Skeletal muscle tissue (tissue), 3 donors: ENCODE measurements at regions not wholly inside any gene's neighbourhood (a gene's known extent, or its start where the extent isn't known, plus 50 kb on each side); places are given as distances from the start of the nearest gene placed in this dataset.
A peak's percentile ranks its signal among the peaks of the same experiment; 100 is the strongest.

Experiments used
- H3K27ac ChIP-seq: one replicate; pipeline ENCODE4 v1.7.0; 2013; ENCODE audit warnings: mild to moderate bottlenecking, low read depth, low read length, inconsistent platforms
- H3K27me3 ChIP-seq, 3 donors: one replicate each; pipeline ENCODE4 v1.7.0; 2013; ENCODE audit warnings: low read length in 3 of 3; ENCODE audit not compliant: control insufficient read depth in 3 of 3, insufficient read depth in 3 of 3
- H3K36me3 ChIP-seq, 3 donors: one replicate each; pipeline ENCODE4 v1.7.0; 2013; ENCODE audit warnings: low read length in 3 of 3; ENCODE audit not compliant: control insufficient read depth in 3 of 3, insufficient read depth in 3 of 3
- H3K4me1 ChIP-seq, 3 donors: one replicate each; pipeline ENCODE4 v1.7.0; 2013; ENCODE audit warnings: low read length in 3 of 3, mild to moderate bottlenecking in 3 of 3; ENCODE audit not compliant: control insufficient read depth in 3 of 3, insufficient read depth in 3 of 3
- H3K4me3 ChIP-seq, 3 donors: one replicate each; pipeline ENCODE4 v1.7.0; 2013; ENCODE audit warnings: low read length in 3 of 3
- H3K9ac ChIP-seq, 3 donors: one replicate each; pipeline ENCODE4 v1.7.0; 2013; ENCODE audit warnings: low read length in 3 of 3, mild to moderate bottlenecking in 3 of 3, moderate library complexity in 2 of 3, low read depth in 1 of 3
- H3K9me3 ChIP-seq, 3 donors: one replicate each; pipeline ENCODE4 v1.7.0; 2013; ENCODE audit warnings: low read length in 3 of 3; ENCODE audit not compliant: control insufficient read depth in 3 of 3
- donor health status: Osteomylitis.

GRCh38 chr11:15885854-15886253 lies 470.5 kb downstream of the SOX6 start:
- H3K36me3 ChIP-seq, result no peaks in the 10 kb centered on the region
- H3K9me3 ChIP-seq, result no peaks in the 10 kb centered on the region
- no peak overlapping the region for H3K27ac ChIP-seq
- H3K9ac ChIP-seq, result no peak overlapping the region
- H3K4me3 ChIP-seq, result no peak overlapping the region
- H3K27me3 ChIP-seq, result no peaks in the 10 kb centered on the region
- peaks cover 0 to 6% (median 0%) of the 10 kb centered on the region in 3 donors for H3K4me1 ChIP-seq

- peaks cover 0 to 6% (median 0%) of the 10 kb centered on the region in 3 donors for H3K4me1 ChIP-seq
- H3K9ac ChIP-seq, result no peak overlapping the region
- H3K27ac ChIP-seq, result no peak overlapping the region
- no peak overlapping the region for H3K4me3 ChIP-seq
- no peaks in the 10 kb centered on the region for H3K27me3 ChIP-seq
- H3K36me3 ChIP-seq, result no peaks in the 10 kb centered on the region
- H3K9me3 ChIP-seq, result no peaks in the 10 kb centered on the region
These were observed 470.0 kb downstream of the SOX6 start for GRCh38 chr11:15886299-15886698.

- Histone ChIP-seq H3K9me3 (no peaks in the 10 kb centered on the region), H3K36me3 (no peaks in the 10 kb centered on the region), H3K27me3 (no peaks in the 10 kb centered on the region), H3K9ac (no peak overlapping the region), H3K27ac (no peak overlapping the region), H3K4me3 (no peak overlapping the region), H3K4me1 (peaks cover 0 to 6% (median 0%) of the 10 kb centered on the region in 3 donors)
These were observed 469.5 kb downstream of the SOX6 start for GRCh38 chr11:15886866-15887265.

- Histone ChIP-seq H3K4me1 (peaks cover 0 to 8% (median 3%) of the 10 kb centered on the region in 3 donors), H3K9ac (no peak overlapping the region), H3K27ac (no peak overlapping the region), H3K27me3 (no peaks in the 10 kb centered on the region), H3K4me3 (no peak overlapping the region), H3K36me3 (no peaks in the 10 kb centered on the region), H3K9me3 (no peaks in the 10 kb centered on the region)
These were observed 467.6 kb downstream of the SOX6 start for GRCh38 chr11:15888556-15889345.

- Histone ChIP-seq H3K9ac (no peak overlapping the region), H3K4me1 (peaks cover 0 to 8% (median 6%) of the 10 kb centered on the region in 3 donors), H3K9me3 (no peaks in the 10 kb centered on the region), H3K27me3 (no peaks in the 10 kb centered on the region), H3K27ac (no peak overlapping the region), H3K4me3 (no peak overlapping the region), H3K36me3 (no peaks in the 10 kb centered on the region)
These were observed 466.8 kb downstream of the SOX6 start for GRCh38 chr11:15889363-15890030.

GRCh38 chr11:15890031-15890713 lies 466.2 kb downstream of the SOX6 start:
- peaks cover 0 to 8% (median 6%) of the 10 kb centered on the region in 3 donors for H3K4me1 ChIP-seq
- H3K9me3 ChIP-seq, result no peaks in the 10 kb centered on the region
- no peak overlapping the region for H3K4me3 ChIP-seq
- no peaks in the 10 kb centered on the region for H3K36me3 ChIP-seq
- no peaks in the 10 kb centered on the region for H3K27me3 ChIP-seq
- H3K27ac ChIP-seq, result no peak overlapping the region
- no peak overlapping the region for H3K9ac ChIP-seq

DNA sequence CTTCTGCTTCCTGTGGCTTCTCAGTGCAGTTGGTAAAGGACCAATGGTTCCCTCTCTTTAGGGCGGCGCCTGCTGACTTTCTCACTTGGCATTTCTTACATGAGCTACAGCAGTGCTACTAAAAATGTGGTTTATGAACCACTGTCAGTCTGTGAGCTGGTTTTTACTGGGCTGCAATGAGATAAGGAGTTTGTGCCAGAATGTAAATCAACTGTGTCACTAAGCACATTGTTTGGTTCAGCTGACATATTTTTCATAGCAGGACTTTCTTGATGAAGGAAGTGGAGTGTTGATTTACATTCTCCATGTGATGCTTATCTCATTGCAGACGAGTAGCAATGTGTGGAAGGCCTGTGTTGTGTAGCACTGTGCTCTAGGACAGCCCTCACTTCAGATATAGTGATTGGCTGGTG lies 463.3 kb downstream of the SOX6 start:
- no peaks in the 10 kb centered on the region for H3K27me3 ChIP-seq
- no peaks in the 10 kb centered on the region for H3K36me3 ChIP-seq
- no peak overlapping the region for H3K9ac ChIP-seq
- H3K4me3 ChIP-seq, result no peak overlapping the region
- H3K27ac ChIP-seq, result no peak overlapping the region
- H3K4me1 ChIP-seq, result peaks cover 7 to 27% (median 25%) of the 10 kb centered on the region in 3 donors
- no peaks in the 10 kb centered on the region for H3K9me3 ChIP-seq

DNA sequence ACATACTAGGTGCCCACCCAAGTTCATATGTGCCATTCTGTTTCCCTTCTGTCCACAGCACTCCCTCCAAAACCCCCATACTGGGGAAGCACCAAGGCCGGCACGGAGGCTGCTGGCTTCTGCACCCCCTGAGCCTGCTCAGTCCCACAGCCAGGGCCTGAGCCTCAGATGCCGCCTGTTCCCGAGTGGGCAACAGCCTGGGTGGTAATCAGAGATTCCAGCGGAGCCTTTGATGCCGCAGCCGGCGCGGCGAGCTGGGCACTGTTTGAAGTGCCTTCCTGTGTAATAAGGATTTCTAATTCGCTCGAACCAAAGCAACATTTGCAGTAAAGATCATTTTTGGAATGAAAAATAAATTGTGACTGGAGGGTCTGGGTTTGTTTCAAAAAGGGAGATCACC lies 460.3 kb downstream of the SOX6 start:
- Histone ChIP-seq H3K4me3 (no peak overlapping the region), H3K27ac (no peak overlapping the region), H3K4me1 (peaks cover 7 to 35% (median 27%) of the 10 kb centered on the region in 3 donors), H3K9ac (no peak overlapping the region), H3K9me3 (no peaks in the 10 kb centered on the region), H3K27me3 (no peaks in the 10 kb centered on the region), H3K36me3 (no peaks in the 10 kb centered on the region)

- Histone ChIP-seq H3K4me1 (peaks cover 7 to 35% (median 29%) of the 10 kb centered on the region in 3 donors), H3K9me3 (no peaks in the 10 kb centered on the region), H3K4me3 (peak overlapping the region in 1 of 3 donors; percentile 31), H3K27me3 (no peaks in the 10 kb centered on the region), H3K9ac (no peak overlapping the region), H3K36me3 (no peaks in the 10 kb centered on the region), H3K27ac (no peak overlapping the region)
These were observed 459.8 kb downstream of the SOX6 start for GRCh38 chr11:15896530-15896929.
